ENCODE measurements at regions not wholly inside any gene's neighbourhood (a gene's known extent, or its start where the extent isn't known, plus 50 kb on each side); places are given as distances from the start of the nearest gene placed in this dataset.

DNA sequence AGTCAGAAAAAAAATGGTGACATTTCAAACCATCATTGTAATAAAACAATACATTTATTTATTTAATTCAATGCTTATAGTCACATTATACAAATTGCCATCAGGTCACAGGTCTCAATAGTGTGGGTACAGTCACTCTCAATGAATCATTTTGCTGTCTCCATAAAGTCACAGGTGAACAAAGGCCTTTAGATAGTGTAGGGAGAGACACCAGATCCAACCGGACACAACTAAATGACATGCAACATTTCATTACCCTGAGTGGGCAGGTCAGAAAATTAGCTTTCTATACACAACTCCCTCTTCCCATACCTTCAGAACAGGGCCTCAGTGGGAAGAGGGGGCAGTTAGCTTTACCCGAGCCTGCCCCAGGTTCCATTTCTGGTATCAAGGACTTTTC lies 63.2 kb downstream of the STYXL2 start:
- TF ChIP-seq, protein P1, sequence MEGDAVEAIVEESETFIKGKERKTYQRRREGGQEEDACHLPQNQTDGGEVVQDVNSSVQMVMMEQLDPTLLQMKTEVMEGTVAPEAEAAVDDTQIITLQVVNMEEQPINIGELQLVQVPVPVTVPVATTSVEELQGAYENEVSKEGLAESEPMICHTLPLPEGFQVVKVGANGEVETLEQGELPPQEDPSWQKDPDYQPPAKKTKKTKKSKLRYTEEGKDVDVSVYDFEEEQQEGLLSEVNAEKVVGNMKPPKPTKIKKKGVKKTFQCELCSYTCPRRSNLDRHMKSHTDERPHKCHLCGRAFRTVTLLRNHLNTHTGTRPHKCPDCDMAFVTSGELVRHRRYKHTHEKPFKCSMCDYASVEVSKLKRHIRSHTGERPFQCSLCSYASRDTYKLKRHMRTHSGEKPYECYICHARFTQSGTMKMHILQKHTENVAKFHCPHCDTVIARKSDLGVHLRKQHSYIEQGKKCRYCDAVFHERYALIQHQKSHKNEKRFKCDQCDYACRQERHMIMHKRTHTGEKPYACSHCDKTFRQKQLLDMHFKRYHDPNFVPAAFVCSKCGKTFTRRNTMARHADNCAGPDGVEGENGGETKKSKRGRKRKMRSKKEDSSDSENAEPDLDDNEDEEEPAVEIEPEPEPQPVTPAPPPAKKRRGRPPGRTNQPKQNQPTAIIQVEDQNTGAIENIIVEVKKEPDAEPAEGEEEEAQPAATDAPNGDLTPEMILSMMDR (conservative IDR thresholded peaks at IDR 0.05 in 1 of 2, IDR thresholded peaks at IDR 0.05 in 1 of 2; ENCODE audit: extremely low read depth in 1 of 2, insufficient read depth in 1 of 2, low read depth in 1 of 2, low read length in 2 of 2) = no peak
- TF ChIP-seq EZH2 (IDR thresholded peaks at IDR 0.05; ENCODE audit: borderline replicate concordance, low read length) = no peak
